GM12891 (cell line): ENCODE measurements at regions not wholly inside any gene's neighbourhood (a gene's known extent, or its start where the extent isn't known, plus 50 kb on each side); places are given as distances from the start of the nearest gene placed in this dataset.

Source experiments
- POLR2A ChIP-seq: IDR thresholded peaks from 2 replicates; pipeline ENCODE4 v1.6.1; 2011; ENCODE audit warnings: low read depth, low read length, control low read depth
- POLR2AphosphoS5 ChIP-seq: IDR thresholded peaks from 2 replicates; pipeline ENCODE4 v1.6.1; 2011; ENCODE audit warnings: low read depth, low read length, control low read depth

DNA sequence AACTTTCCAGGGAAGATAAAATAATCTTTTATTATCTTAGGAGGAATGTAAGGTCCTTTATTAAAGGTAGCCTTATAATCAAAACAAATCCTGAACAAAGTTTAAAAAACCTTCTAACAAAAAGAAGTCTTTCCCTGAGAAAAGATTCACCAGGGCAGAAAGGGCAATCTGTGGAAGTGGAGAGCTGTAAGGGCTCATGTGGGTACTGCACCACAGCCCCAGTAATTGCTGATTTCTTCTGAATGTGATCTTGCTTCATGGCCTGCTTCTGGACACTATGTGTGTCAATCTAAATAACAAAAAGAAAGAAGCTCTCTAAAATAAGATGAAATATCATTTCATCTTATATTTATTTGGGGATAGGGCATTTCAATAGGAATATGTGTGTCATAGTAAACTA lies 1501.6 kb downstream of the OTOL1 start:
- TF ChIP-seq POLR2AphosphoS5, result no peak
- no peak for TF ChIP-seq POLR2A
